Right renal cortex interstitium (tissue), 3 donors: ENCODE measurements at regions not wholly inside any gene's neighbourhood (a gene's known extent, or its start where the extent isn't known, plus 50 kb on each side); places are given as distances from the start of the nearest gene placed in this dataset.

Experiments used
- DNase-seq, 3 donors: peaks; one replicate each; pipeline ENCODE4 v3.0.0-alpha.2; 2013; ENCODE audit warnings: low read depth in 3 of 3, low spot score in 2 of 3

DNA sequence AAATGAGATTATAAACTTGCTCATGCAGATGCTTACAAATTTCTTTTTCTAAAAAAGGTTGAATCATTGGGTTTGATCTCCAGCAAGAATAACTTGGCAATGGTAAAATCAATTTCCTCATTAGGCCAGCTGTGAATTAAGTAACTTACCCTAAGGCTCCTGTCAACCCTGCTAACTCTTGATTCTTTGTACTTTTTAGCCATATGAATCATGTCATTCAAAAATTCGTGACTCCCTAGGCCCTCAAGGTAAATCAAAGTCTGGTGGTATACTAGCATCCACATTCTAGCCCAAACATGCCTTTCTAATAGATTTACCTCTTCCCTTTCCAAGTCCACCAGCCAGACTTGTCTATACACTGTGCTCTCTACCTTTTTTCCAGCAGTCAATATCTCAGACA is 420.8 kb upstream of the BRINP1 start:
- no peak for DNase-seq

DNA sequence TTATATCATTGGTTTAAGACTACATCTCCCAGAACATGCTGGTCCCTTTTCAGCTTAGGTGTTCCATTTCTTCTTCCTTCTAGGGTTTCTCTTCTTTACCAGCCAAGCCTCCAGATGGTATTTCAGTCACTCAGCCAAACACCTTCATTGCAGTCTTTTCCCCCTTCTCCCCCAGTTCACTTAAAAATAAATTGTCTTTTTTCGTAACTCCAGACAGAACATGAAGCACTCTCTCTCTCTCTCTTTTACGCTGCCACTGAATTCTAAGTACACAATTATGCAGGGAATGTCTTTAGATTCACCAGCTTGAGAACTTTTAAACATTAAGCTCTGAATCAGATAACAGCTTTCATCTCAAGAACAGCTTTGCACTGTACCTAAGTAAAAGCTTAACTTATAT is 419.7 kb upstream of the BRINP1 start:
- no peak for DNase-seq

DNA sequence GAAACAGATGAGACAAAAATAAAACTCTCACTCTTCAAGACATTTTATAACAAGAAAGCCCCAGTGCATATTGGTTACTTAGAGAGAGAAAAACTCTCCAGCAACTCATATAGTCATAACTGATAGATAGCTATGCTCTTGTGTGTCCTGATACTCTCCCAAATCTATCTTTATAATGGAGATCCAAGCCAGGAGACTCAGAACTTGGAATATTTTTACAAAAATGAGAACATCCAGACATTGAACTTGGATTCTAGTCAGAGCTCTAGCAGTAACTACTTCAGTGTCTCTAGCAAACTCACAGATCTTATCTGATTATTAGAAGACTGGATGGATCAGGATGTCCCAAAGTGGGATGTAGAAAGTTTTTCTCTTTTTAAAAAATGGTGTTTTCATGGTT is 412.7 kb upstream of the BRINP1 start:
- no peak for DNase-seq

DNA sequence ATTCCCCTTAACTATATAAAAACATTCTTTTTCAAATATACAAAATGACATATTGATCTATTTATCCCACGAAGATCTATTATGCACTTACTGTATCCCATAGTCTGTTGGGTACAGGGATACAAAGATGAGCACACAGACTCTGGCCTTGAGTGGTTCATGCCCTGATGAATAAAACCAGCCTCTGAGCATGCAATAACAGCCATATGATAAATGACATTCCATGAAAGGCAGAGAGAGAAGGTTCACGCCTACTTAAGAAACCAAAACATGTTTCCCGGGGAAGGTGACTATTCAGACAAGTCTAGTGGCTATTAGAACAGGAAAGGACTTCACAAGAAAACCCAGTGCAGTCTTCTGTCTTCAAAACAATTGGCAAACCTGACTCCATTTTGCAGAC is 406.2 kb upstream of the BRINP1 start:
- DNase-seq = no peak

DNA sequence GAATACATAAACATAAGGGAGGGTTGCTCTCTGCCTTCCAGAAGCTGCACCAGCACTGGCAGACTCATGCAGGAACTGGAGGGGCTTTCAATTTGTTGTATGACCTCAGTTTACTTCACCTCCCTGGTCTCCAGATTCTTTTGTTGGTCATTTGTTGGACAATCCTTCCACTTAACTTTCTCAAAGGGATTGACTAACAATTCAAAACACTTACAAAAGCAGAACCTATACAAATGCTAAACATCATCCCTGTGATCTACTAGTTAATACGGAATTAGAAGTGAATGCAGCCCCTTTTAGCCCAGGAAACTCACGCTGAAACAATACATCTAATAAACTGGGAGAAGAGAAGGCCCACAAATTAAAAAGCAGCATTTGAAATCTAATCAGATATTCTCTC is 404.6 kb upstream of the BRINP1 start:
- DNase-seq = no peak

DNA sequence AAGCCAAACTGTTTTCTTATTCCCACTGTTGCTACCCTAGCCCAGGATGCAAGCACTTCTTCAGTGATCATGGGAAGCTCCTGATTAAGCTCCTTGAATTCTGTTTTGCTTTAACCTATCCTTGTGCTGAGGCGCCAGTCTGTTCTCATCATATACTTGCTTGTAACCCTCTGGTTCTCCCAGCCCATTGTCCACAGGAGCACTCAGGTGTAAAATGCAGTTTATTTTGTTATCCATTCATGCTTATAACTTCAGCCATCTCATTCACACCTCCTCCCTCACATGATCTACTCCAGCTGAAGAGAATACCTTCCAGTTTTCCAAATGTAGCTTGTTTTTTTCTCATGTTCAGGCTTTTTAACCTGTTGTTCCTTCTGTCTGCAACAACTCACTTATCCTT is 402.1 kb upstream of the BRINP1 start:
- no peak for DNase-seq

DNA sequence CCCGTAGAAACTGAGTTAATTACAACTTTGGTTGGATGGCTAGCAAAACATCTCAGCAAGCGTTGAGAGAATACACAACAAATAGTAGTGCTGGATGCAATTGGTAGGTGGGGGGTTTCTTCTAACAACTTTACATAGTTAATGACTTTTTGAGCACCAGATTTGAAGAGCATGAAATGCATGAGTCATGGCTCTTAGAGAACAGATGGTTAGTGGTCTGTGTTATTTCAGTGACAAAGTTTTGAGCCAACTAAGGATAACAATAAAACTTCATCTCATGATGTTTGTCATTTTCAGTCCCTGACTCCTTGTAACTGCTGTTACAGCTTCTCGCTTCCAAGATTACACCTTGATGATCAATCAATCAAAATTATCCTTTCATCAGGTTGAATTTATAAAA is 399.0 kb upstream of the BRINP1 start:
- DNase-seq = no peak

DNA sequence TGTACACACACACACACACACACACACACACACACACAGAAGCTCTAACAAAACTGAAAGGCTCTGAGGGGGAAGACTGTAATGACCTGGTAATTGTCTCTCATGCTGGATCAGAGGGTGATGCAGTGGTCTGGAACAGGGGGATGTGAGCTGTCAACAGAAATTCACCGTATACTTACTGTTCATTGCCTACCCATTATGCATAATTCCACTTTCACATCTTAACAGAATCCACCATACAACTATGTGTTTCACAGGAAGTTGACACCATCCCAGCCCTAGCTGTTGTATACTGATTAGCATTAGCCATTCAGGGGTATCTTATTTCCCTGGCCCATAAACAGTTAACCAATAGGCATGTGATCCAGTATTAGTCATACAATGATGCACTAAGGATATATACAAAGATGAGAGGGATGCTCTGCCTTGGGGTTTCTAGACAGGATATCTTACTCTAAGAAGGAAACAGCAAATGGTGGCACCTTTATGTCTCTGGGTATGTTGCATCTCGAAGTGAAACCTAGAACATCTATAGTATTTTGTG is 396.5 kb upstream of the BRINP1 start:
- DNase-seq = no peak

DNA sequence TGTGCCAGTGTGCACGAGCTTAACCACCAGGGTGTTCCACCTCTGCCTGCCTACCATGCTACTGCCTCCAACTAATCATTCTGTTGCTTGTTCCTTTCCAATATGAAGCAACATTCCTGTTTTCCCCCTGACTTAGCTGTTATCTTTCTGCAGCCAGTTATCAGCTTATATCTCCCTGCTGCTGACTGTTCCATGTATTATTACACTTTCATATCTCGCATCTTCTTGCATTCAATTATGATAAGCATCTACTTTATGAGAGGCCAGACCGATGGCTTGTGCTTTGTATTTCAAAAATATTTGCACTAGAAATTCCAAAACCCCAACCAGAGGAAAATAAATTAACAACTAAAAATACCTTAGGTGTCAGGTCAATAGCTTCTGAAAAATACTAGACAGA is 394.0 kb upstream of the BRINP1 start:
- no peak for DNase-seq

DNA sequence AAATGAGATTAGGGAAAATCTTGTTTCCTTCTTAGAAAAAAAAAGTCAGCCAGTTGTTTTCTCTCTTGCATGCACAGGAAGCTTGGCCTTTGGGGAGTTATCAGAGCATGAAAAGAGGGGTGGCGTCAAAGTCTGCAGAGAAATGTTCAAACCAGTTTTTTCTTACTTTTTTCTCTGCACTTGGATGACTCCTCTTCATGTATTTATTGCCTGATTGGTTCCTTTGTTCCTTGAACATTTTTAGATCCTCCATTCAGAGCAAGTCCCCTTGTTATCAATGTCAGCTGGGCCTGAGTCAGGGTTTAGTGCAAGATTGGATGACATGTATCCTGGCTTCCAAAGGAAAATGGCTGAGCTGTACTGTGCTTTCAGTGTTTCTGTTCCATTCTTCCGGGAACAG is 392.6 kb upstream of the BRINP1 start:
- no peak for DNase-seq

DNA sequence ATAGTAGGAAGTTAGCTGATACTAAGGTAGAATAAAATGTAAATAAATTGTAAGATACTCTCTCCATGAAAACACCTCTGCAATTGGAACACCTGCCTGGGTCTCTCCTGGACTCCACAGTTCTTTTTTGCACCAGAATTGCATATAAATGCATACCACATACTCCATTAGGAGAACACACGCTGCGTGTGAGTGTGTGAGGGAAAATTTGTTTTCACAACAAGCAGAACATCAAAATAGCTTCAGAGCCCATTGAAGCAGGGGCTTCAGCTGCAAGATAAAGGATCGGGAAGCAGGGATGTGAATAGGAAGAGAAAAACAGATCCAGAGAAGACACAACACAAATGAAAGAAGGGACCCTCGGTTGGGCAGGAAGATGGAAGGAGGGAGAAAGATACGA is 389.8 kb upstream of the BRINP1 start:
- no peak for DNase-seq

DNA sequence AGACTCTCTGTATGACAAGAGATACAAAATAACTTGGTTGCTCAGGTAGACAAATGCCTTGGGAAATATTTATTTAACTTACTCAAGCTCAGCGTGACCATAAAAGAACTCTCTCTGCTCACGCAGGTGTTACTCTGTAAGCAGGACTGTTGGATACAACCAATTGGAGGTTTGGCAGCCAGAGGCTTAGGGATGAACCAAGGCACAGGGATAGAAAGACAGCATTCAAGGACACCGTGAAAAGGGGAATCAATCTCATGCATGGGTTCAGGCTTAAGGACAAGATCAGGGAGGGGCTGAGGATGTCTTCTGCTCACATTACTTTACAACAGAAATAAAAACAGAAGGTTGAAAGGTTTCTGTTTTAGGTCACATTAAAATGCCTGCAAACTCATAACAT is 389.0 kb upstream of the BRINP1 start:
- DNase-seq = no peak

DNA sequence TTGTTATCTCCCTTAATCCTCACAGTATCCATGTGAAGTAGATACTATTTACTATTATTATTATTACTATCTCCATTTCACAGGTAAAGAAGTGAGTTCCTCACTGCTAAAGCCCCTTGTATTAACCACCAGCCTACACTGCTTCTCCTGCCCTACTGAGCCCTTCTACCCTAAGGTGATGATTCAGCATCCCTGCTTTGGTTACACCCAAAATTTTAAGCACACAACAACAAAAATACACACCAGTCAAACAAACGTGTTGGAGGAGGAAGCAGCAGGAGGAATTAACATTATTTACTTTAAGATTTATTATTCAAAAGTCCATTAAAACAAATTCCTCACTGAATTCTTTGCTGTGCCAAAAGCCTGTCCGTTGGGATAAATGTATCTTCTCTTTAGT is 370.2 kb upstream of the BRINP1 start:
- DNase-seq = no peak

DNA sequence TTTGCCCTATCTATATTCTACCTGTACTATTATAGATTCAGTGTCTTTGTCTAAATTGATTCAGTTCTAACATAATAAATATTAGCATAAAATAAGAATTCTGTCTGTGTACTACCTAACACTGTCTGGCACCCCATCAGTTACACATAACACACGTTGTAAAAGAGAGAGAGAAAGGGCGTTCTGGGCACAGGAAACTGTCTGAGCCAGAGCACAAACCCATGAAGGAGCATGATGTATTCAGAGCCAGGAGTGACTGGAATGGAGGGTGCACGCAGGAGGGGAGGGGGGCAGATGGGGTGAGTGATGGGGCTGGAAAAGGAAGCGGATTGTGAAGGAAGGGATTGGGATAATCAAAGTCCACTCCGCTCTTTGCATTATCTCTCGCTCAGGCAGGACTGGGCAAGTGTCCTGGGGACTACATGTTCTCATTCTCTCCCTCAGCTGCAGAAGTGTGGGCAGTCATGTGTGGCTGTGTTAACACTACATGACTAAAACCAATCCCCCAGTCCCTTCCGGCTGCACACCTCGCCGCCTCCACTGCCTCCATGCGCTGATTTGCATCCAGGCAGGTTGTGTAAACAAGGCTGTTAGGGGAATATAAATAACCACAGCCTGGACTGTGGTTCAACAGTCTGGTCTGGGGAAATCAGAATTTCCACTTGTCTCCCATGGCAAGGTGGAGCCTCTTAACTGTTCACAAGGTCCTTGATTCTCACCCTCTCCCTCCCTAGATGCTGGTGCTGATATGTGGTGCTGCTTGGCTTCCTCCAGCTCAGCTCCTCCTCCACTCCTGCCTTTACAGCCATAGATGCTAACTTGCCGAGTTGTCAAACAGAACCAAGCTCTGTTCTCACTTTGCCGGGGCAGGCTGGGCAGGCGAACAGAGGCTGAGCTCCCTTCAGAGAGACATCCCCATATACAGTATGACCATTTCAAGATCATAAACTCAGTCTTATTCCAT is 367.5 kb upstream of the BRINP1 start:
- peak in 2 of 3 donors; percentile 25 to 39 for DNase-seq

DNA sequence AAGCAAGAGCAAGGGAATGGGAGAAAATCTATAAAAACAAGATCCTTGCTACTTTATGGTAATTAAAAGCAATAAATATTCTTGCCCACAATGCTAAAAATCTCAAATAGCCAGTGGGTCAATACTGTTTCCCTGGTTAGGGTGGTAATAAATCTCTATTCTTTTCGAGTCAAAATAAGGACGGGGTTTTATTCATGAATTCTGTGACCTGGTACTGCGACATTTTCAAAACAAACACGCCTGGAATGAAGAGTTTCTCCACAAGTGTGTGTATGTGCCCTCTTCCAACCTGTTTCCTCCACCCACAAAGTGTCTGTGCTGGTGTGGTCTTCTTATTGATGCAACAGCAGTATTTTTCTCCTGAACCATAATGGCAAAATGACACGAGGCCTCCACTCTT is 358.8 kb upstream of the BRINP1 start:
- DNase-seq = no peak

DNA sequence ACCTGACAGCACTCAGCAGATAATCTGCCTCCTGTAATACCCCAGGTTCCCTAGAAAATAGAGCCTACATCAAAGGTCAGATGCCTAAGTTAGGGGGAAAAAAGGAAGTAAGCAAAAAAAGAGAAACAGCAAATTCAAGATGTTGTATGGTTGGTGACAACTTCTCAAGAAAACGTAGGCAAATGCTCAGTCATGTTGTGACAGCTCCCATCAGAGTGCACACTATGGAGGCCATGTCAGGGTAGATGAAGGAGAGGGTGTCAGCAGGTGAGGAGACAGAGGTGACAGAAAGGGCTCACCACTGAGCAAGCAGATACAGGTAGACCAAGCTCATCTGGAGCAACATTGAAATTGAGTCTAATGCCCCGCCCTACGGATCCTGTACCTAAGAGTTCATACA is 356.8 kb upstream of the BRINP1 start:
- no peak for DNase-seq

DNA sequence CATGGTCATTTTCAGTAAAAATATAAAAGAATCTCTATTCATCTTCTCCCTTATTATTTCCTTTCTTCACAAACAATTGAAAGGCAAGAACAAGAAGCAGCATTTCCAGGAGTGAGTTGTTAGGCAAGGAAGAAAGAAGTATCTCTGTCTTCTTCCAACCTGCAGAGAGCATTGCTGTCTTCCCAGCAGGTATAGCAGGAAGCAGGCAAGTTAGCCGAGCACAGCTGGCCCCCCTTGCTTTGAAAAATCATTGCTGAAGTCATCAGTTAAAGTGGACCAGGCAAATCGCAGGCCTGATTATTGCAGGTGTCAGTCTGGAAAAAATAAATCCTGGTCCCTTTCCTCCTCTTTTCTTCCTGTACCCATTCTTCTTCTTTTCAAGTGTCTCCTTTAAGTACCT is 353.1 kb upstream of the BRINP1 start:
- no peak for DNase-seq

DNA sequence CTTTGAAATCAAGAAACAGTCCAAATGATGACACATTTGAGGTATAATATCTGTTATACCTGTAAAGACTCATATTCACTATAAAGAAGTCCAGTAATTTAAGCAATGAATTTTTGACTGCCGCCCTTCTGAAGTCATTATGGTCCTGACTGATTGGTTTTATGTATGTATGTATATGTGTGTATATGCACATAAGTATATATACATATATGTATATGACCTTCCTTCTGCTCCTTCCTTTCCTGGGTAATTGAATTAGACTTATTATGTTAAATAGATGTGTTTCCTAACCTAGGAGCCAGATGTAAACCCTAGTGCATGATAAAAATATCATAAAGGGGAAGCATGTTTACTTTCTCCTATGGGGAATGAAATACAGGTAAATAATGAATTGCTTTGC is 343.1 kb upstream of the BRINP1 start:
- no peak for DNase-seq

DNA sequence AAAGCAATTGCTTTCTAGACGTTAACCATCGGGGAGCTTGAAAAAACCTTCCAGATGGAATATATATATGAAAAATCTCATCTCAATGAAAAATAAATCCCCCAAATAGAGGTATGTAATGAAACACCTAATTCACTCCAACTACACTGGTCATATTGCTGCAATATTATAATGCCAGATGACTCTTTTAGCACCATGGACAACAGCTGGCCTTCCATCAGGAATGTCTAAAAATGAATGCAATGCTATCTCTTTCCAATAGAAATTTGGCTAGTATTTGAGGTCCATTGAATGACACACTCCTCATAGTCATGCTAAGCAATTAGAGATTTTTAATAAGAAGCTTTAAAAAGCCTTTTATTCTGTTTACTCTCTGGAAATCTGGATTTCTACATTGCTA is 340.2 kb upstream of the BRINP1 start:
- DNase-seq = no peak

DNA sequence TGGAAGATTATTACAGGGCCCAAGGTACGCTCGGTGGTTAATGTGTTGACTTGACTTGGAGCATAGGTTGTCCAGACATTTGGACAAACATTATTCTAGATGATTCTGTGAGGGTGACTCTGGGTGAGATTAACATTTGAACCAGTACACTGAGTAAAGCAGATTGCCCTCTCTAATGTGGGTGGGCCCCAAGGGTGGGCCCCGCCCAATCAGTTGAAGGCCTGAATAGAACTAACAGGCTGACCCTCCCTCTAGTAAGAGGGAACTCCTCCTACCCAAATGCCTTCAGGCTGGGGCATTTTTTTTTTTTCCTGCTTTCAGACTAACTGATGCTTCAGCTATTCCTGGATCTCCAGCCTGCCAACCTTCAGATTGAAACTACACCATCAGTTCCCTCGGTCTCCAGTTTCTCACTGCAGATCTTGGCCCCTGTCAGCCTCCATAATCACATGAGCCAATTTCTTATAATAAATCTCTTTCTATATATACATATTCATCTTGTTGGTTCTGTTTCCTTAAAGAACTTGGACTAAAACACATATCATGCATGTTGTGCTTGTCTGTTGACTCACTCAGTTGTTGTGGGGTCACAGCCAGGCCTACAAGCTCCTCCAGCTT is 338.1 kb upstream of the BRINP1 start:
- no peak for DNase-seq

DNA sequence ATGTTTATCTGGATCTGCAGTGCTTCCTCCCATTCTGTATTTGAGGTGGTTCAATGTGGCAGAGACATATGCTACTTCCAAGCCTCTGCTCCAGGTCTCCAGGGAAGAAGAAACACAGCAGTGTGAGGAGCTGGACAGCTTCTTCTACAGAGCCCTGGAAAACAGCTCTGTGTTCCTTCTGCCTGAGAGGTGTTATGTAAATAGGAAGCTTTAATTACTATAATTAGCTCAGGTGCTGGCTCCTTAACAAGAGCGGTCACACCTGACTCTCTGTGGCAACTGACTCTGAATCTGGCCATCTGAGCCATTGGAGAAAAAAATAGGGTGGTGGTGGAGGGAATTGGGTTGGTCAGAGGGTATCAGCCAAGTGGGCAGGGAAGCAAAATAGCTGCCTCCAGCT is 332.4 kb upstream of the BRINP1 start:
- DNase-seq = no peak

DNA sequence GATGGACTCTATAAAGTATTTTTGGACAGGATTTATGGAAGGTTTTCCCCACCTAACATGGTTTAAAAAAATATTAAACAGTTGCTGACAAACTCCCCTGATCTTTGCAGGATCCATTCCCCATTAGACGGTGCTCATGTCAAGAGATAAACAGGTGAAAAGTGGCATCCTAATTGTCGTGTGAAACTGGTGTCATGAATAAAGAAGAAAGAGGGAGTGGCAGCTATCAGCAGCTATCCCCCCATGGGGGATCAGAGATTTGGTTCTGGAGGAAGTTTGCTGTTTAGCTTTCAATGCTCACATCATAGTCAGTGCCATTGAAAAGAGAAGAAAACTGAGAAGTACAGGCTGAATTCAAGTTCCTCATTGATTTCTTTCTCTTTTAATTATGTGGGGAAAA is 329.3 kb upstream of the BRINP1 start:
- no peak for DNase-seq
